HUES48 (cell line): ENCODE measurements at regions not wholly inside any gene's neighbourhood (a gene's known extent, or its start where the extent isn't known, plus 50 kb on each side); places are given as distances from the start of the nearest gene placed in this dataset.

Experiments
- H3K27ac ChIP-seq: one replicate; pipeline ENCODE4 v1.7.0; 2013; ENCODE audit warnings: low read depth, low read length, inconsistent platforms
- H3K27me3 ChIP-seq: 2 replicates; pipeline ENCODE4 v1.6.1; 2013; ENCODE audit warnings: mild to moderate bottlenecking, low read length; ENCODE audit not compliant: control insufficient read depth, insufficient read depth
- H3K36me3 ChIP-seq: 2 replicates; pipeline ENCODE4 v1.6.1; 2013; ENCODE audit warnings: low read length; ENCODE audit not compliant: control insufficient read depth, insufficient read depth
- H3K4me1 ChIP-seq: 2 replicates; pipeline ENCODE4 v1.6.1; 2013; ENCODE audit warnings: mild to moderate bottlenecking, low read length; ENCODE audit not compliant: control insufficient read depth, insufficient read depth
- H3K4me3 ChIP-seq: 2 replicates; pipeline ENCODE4 v1.5.1; 2013; ENCODE audit warnings: mild to moderate bottlenecking, low read depth, low read length
- H3K9ac ChIP-seq: 2 replicates; pipeline ENCODE4 v1.6.1; 2013; ENCODE audit warnings: mild to moderate bottlenecking, low read depth, low read length, moderate library complexity
- H3K9me3 ChIP-seq: 2 replicates; pipeline ENCODE4 v1.6.1; 2013; ENCODE audit warnings: low read length; ENCODE audit not compliant: control insufficient read depth, insufficient read depth

DNA sequence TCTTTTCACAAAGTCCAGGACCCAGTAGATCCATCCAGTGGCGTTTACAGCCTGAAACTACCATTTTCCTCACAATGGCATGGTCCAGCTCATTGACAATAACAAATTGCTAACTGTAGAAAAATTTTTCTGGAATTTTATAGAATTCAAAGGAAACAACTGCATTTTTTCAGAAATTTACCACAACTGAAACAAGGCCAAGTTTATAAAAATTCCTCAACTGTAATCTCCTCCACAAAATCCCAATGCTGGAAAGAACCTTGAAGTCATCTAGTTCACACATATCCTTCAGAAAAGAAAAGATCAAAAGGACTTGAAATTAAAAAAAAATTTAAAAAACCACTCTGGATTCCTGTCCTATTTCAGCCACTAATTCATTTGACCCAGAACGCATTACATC is 226.0 kb upstream of the CTAGE1 start:
- H3K27me3 ChIP-seq: peaks cover 3% of the 10 kb centered on the region; the same call in 1 of the 2 replicates

DNA sequence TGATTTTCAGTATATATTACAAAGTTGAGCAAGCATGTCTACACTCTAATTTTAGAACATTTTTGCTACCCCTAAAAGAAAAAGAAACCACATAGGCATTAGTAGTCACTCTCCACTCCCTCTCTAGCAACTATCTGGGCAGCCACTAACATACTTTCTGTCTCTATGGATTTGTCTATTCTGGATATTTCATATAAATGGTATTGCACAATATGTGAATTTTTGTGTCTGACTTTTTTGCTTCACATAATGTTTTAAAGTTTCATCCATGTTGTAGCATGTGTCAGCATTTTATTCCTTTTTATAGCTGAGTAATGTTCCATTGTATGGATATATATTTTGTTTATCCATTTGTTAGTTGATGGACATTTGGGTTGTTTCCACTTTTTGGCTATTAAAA is 232.5 kb upstream of the CTAGE1 start:
- Histone ChIP-seq H3K9ac (no peak overlapping the region), H3K9me3 (no peaks in the 10 kb centered on the region), H3K36me3 (no peaks in the 10 kb centered on the region), H3K4me3 (no peak overlapping the region), H3K27ac (no peak overlapping the region), H3K27me3 (no peaks in the 10 kb centered on the region), H3K4me1 (no peaks in the 10 kb centered on the region)

More for the DNA sequence above, 226.0 kb upstream of the CTAGE1 start:
- Histone ChIP-seq H3K4me1 (no peaks in the 10 kb centered on the region), H3K36me3 (no peaks in the 10 kb centered on the region), H3K27ac (no peak overlapping the region), H3K9me3 (no peaks in the 10 kb centered on the region), H3K4me3 (no peak overlapping the region), H3K9ac (no peak overlapping the region)

DNA sequence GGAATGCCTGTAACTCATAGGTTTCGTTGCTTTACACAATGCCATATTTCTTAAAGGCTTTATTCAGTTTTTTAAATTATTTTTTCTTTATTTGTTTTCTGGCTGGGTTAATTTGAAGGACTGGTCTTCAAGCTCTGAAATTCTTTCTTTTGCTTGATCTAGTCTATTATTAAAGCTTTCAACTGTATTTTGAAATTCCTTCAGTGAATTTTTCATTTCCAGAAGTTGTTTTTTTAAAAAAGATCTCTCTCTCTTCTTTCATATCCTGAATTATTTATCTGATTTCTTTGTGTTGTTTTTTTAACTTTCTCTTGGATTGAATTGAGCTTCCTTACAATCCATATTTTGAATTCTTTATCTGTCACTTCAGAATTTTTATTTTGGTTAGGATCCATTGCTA is 239.9 kb upstream of the CTAGE1 start:
- Histone ChIP-seq H3K4me1 (no peaks in the 10 kb centered on the region), H3K27me3 (no peaks in the 10 kb centered on the region), H3K4me3 (no peak overlapping the region), H3K36me3 (no peaks in the 10 kb centered on the region), H3K9ac (no peak overlapping the region), H3K27ac (no peak overlapping the region), H3K9me3 (peaks cover 11% of the 10 kb centered on the region)

DNA sequence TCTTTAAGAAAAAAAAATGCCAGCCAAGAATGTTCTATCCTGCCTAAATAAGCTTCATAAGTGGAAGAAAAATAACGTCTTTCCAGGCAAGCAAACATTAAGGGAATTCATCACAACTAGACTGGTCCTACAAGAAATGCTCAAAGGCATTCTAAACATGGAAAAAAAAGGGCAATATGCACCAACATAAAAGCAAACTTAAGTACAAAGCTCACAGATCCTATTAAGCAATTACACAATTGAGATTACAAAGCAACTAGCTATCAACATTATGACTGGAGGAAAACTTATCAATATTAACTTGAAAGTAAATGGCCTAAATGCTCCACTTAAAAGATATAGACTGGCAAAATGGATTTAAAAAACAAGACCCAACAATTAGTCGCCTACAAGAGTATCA is 240.6 kb upstream of the CTAGE1 start:
- H3K4me3 ChIP-seq: no peak overlapping the region
- H3K4me1 ChIP-seq: no peaks in the 10 kb centered on the region
- no peaks in the 10 kb centered on the region for H3K36me3 ChIP-seq
- no peaks in the 10 kb centered on the region for H3K27me3 ChIP-seq
- no peak overlapping the region for H3K27ac ChIP-seq
- no peak overlapping the region for H3K9ac ChIP-seq
- H3K9me3 ChIP-seq: peaks cover 11% of the 10 kb centered on the region

DNA sequence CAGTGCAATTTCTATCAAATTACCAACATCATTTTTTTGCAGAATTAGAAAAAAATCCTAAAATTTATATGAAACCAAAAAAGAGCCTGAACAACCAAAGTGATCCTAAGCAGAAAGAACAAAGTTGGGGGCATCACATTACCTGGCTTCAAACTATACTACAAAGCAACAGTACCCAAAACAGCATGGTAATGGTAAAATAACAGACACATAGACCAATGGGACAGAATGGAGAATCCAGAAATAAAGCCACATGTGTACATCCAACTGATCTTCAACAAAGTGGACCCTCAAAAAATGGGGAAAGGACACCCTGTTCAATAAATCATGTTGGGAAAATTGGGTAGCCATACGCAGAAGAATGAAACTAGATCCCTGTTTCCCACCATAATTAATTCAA is 245.7 kb upstream of the CTAGE1 start:
- no peak overlapping the region for H3K27ac ChIP-seq

DNA sequence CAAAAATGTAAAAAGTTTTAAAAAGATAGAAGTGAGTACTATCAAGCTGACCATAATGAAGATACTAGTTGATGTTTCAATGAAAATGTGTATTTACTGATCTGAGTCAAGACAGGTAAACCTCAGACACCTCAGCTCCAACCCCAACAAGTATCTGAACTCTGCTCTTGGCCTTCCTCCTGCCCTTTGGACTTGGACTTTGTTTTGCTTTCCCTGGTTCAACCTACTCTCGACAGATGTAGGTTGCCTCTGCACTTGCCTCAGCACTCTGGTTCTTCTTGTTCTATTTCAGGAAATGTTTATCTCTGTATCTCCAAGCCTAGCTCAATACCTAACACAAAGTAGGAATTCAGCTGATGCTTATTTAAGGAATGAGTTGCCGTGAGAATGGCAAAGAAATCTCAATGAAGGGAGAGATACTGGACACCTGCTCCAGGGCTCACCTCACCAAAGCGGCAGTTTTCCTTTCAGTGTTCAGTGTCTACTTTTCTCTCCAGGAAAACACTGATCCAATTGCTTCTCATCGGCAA is 248.8 kb upstream of the CTAGE1 start:
- Histone ChIP-seq H3K27me3 (no peaks in the 10 kb centered on the region), H3K27ac (no peak overlapping the region), H3K9me3 (no peaks in the 10 kb centered on the region; the same call in 1 of the 2 replicates), H3K4me3 (no peak overlapping the region), H3K9ac (no peak overlapping the region), H3K36me3 (no peaks in the 10 kb centered on the region), H3K4me1 (no peaks in the 10 kb centered on the region)

More for the DNA sequence above, 245.7 kb upstream of the CTAGE1 start:
- Histone ChIP-seq H3K4me1 (no peaks in the 10 kb centered on the region), H3K9me3 (peaks cover 2% of the 10 kb centered on the region; the same call in 1 of the 2 replicates), H3K4me3 (no peak overlapping the region), H3K36me3 (no peaks in the 10 kb centered on the region), H3K9ac (no peak overlapping the region), H3K27me3 (no peaks in the 10 kb centered on the region)

DNA sequence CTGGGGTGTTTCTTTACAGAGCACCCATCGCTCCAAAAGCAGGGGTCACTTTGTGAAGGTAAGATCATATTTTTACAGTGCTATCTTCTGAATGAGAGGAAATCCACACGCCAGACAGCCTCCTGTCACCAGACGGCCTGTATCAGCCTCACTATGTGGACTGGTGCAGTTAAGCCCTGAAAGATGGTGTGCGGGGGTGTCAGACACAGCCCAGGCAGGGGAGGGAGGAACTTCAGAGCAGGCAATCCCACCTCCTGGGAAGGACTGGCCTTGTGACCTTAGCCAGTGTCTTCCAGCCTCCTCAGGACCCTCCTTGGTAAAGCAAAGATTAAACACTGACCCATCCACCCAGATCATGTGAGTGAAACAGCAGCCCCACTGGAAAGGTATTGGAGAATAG is 249.4 kb upstream of the CTAGE1 start:
- no peaks in the 10 kb centered on the region for H3K36me3 ChIP-seq
- H3K9me3 ChIP-seq: no peaks in the 10 kb centered on the region; the same call in 1 of the 2 replicates
- no peak overlapping the region for H3K4me3 ChIP-seq
- no peaks in the 10 kb centered on the region for H3K27me3 ChIP-seq
- no peaks in the 10 kb centered on the region for H3K4me1 ChIP-seq
- no peak overlapping the region for H3K9ac ChIP-seq
- H3K27ac ChIP-seq: no peak overlapping the region

DNA sequence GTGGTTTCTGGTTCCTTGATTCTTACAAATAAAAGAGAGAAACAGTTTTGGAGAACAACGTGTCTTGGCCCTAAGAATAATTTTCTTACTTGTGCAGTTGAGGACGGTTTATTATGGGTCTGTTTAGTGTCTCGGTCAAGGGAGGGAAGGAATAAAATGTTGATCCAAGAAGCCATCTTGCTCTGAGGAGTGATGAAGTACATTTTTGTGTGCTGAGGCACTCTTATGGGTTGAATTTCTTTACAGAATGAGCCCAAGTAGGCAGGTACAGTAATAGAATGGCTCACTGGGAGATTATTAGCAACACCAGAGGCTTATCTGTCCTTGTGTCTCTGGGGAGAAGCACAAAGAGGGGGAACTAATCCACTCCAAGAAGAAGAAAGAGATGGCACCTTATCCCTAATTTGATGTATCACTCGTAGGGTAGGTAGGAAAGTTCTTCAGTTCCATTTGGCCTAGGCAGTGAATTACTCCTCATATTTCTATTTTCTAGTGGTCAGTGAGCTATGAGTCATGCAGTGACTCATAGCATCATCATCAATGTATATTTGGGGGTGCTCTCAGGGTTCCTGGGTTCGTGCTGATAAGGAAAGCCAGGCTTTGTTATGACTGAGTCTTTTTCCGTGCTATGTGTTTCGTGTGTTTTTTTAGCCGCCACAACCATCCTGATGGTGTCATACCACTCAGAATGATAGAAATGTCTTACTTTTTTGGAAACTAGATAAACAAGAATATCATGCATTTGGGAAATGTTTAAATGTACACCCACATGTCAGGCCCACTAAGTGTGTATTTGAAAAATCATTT is 250.1 kb upstream of the CTAGE1 start:
- Histone ChIP-seq H3K4me1 (no peaks in the 10 kb centered on the region), H3K9me3 (no peaks in the 10 kb centered on the region; the same call in 1 of the 2 replicates), H3K27me3 (no peaks in the 10 kb centered on the region), H3K36me3 (no peaks in the 10 kb centered on the region), H3K9ac (no peak overlapping the region), H3K27ac (no peak overlapping the region), H3K4me3 (no peak overlapping the region)

DNA sequence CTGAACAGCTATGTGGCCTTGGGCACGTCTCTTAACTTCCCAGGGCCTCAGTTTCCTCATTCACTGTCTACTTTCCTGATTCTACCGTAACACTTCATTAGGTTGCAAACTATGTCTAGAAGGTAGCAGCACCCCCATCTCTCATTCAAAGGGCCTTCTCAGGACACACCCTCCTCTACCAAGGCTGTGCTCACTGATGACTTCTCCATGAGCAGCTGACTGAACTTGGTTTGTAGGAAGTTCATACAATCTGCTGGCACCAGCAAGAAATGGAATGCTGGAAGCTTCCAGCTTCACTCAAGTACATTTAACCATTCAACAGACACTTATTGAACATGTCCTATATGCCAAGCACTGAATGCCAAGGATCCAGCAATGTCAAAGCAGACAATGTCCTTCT is 250.8 kb upstream of the CTAGE1 start:
- Histone ChIP-seq H3K36me3 (no peaks in the 10 kb centered on the region), H3K4me3 (no peak overlapping the region), H3K9ac (no peak overlapping the region), H3K4me1 (no peaks in the 10 kb centered on the region), H3K27me3 (no peaks in the 10 kb centered on the region), H3K27ac (no peak overlapping the region), H3K9me3 (no peaks in the 10 kb centered on the region; the same call in 1 of the 2 replicates)

DNA sequence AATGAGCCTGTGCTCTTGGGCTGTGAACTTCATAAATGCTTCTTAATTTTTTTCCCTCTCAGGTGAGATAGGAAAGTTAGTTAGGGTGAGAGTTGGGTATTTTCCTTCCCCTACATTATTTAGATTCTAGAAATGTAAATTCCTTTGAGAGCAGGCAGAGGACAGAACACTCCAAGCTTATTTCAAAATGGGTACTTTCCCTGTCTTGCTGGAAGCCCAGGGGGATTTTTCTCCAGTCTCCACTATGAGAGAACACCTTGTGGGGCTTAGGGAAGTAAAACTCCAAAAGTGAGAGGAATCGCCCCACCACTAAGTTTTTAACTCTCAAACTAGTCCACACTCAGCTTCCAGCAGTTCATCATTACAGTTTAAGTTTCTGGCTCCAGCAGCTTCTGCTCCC is 253.2 kb upstream of the CTAGE1 start:
- no peak overlapping the region for H3K27ac ChIP-seq
- no peaks in the 10 kb centered on the region for H3K9me3 ChIP-seq
- no peaks in the 10 kb centered on the region for H3K4me1 ChIP-seq
- no peaks in the 10 kb centered on the region for H3K36me3 ChIP-seq
- no peaks in the 10 kb centered on the region for H3K27me3 ChIP-seq
- no peak overlapping the region for H3K4me3 ChIP-seq
- no peak overlapping the region for H3K9ac ChIP-seq

DNA sequence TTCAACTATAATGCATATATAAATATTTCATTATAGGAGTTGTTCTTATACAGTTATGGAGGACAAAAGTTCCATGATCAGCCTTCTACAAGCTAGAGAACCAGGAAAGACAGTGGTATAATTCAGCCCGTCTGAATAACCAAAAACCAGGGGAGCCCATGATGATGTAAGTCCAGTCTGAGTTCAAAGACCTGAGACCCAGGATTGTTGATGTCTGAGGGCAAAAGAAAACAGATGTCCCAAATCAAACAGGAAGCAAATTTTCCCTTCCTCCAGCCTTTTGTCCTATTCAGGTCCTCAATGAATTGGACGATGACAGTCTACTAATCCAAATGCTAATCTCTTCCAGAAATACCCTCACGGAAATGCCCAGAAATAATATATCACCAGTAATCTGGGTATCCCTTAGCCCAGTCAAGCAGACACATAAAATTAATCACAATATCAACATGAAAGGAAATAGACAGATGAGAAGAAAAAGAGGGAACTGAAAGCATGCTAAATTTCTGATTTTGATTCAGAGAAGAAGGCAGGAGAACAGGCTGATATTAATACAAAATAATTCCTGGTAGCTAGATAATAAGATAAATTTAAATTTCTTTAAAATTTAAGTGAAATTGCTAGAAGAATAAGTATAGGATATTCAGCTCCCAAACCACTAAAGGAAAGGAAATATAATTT is 255.6 kb upstream of the CTAGE1 start:
- Histone ChIP-seq H3K4me1 (no peaks in the 10 kb centered on the region), H3K36me3 (no peaks in the 10 kb centered on the region), H3K4me3 (no peak overlapping the region), H3K27ac (no peak overlapping the region), H3K9me3 (no peaks in the 10 kb centered on the region), H3K9ac (no peak overlapping the region), H3K27me3 (no peaks in the 10 kb centered on the region)
